Keratinocyte (primary cell): ENCODE measurements at regions not wholly inside any gene's neighbourhood (a gene's known extent, or its start where the extent isn't known, plus 50 kb on each side); places are given as distances from the start of the nearest gene placed in this dataset.

Experiments
- EZH2 ChIP-seq: IDR thresholded peaks from one replicate; pipeline ENCODE4 v1.6.1; 2012; ENCODE audit warnings: inconsistent platforms, mild to moderate bottlenecking, low read length, moderate library complexity
- TF ChIP-seq, protein P1 (sequence below), 3 experiments: IDR thresholded peaks in 1 of 3; conservative IDR thresholded peaks in 1 of 3; optimal IDR thresholded peaks in 1 of 3; 2 replicates in 2 of 3; 3 replicates in 1 of 3; pipeline versions ENCODE3 to v1.5.1; 2011; ENCODE audit warnings: low read length in 3 of 3, mild to moderate bottlenecking in 3 of 3, moderate library complexity in 2 of 3, control low read depth in 1 of 3, inconsistent platforms in 1 of 3; ENCODE audit not compliant: insufficient read depth in 2 of 3; ENCODE audit errors: extremely low read depth in 1 of 3

DNA sequence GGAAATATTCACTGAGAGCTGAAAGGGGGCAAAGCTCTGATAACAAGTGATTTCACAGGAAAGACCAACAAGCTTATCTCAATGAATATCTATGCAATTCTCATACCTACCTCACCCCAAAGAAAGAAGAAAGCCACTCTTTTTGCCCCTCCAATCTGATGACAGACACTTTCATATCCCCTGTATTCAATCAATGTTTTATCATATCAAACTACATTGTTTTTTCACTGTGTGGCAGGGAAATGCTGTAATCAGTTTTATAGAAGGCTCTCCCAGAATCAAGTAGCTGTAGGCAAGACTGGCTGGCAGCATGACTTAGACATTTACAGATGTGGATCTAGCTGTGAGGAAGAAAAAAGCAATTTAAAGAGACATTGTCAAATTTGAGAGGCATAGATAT, 81.3 kb upstream of the PIK3C3 start:
- TF ChIP-seq, protein P1, sequence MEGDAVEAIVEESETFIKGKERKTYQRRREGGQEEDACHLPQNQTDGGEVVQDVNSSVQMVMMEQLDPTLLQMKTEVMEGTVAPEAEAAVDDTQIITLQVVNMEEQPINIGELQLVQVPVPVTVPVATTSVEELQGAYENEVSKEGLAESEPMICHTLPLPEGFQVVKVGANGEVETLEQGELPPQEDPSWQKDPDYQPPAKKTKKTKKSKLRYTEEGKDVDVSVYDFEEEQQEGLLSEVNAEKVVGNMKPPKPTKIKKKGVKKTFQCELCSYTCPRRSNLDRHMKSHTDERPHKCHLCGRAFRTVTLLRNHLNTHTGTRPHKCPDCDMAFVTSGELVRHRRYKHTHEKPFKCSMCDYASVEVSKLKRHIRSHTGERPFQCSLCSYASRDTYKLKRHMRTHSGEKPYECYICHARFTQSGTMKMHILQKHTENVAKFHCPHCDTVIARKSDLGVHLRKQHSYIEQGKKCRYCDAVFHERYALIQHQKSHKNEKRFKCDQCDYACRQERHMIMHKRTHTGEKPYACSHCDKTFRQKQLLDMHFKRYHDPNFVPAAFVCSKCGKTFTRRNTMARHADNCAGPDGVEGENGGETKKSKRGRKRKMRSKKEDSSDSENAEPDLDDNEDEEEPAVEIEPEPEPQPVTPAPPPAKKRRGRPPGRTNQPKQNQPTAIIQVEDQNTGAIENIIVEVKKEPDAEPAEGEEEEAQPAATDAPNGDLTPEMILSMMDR (optimal IDR thresholded peaks at IDR 0.05 in 1 of 3, IDR thresholded peaks at IDR 0.05 in 1 of 3, conservative IDR thresholded peaks at IDR 0.05 in 1 of 3; ENCODE audit: extremely low read depth in 1 of 3, insufficient read depth in 2 of 3, low read length in 3 of 3), result no peak
- TF ChIP-seq EZH2, result no peak
